AG10803 (cell line): ENCODE measurements at regions not wholly inside any gene's neighbourhood (a gene's known extent, or its start where the extent isn't known, plus 50 kb on each side); places are given as distances from the start of the nearest gene placed in this dataset.

Source experiments
- DNase-seq: peaks from one replicate; pipeline ENCODE4 v3.0.0; 2010; ENCODE audit warnings: low read depth
- H3K4me3 ChIP-seq: 2 replicates; pipeline ENCODE4 v1.5.1; 2011; ENCODE audit warnings: mild to moderate bottlenecking, low read length, control low read depth
- CTCF ChIP-seq: conservative IDR thresholded peaks from 2 replicates; pipeline ENCODE4 v1.5.1; 2011; ENCODE audit warnings: mild to moderate bottlenecking, low read length, control low read depth, inconsistent platforms

- no peak for TF ChIP-seq CTCF
- H3K4me3 ChIP-seq = no peak overlapping the region
- no peak for DNase-seq
Observed at GRCh38 chr10:43855667-43856210, 207.1 kb upstream of the ZNF32 start.

- 0 out of 2 replicates have a peak, but pooled peaks have one; percentile 2 for TF ChIP-seq CTCF
- peak; percentile 87 for DNase-seq
- no peak overlapping the region for H3K4me3 ChIP-seq
Observed at GRCh38 chr10:43854007-43854406, 205.3 kb upstream of the ZNF32 start.

- H3K4me3 ChIP-seq = no peak overlapping the region
- no peak for TF ChIP-seq CTCF
- DNase-seq = no peak
Observed at GRCh38 chr10:43853369-43853768, 204.7 kb upstream of the ZNF32 start.

GRCh38 chr10:43852644-43853214, 204.0 kb upstream of the ZNF32 start:
- no peak overlapping the region for H3K4me3 ChIP-seq
- DNase-seq = no peak
- no peak for TF ChIP-seq CTCF

- H3K4me3 ChIP-seq = no peak overlapping the region
- DNase-seq = no peak
- TF ChIP-seq CTCF = no peak
Observed at GRCh38 chr10:43852149-43852548, 203.5 kb upstream of the ZNF32 start.

- no peak for TF ChIP-seq CTCF
- no peak for DNase-seq
- H3K4me3 ChIP-seq = no peak overlapping the region
Observed at GRCh38 chr10:43851030-43851429, 202.3 kb upstream of the ZNF32 start.

GRCh38 chr10:43849551-43849950, 200.9 kb upstream of the ZNF32 start:
- H3K4me3 ChIP-seq = no peak overlapping the region
- TF ChIP-seq CTCF = no peak
- DNase-seq = no peak
